ENCODE measurements at regions not wholly inside any gene's neighbourhood (a gene's known extent, or its start where the extent isn't known, plus 50 kb on each side); places are given as distances from the start of the nearest gene placed in this dataset.
"Not testable (repeated sequence)": the region's sequence is repeated elsewhere in the genome, so short reads cannot be mapped to it uniquely, and the experiment has no call there.

DNA sequence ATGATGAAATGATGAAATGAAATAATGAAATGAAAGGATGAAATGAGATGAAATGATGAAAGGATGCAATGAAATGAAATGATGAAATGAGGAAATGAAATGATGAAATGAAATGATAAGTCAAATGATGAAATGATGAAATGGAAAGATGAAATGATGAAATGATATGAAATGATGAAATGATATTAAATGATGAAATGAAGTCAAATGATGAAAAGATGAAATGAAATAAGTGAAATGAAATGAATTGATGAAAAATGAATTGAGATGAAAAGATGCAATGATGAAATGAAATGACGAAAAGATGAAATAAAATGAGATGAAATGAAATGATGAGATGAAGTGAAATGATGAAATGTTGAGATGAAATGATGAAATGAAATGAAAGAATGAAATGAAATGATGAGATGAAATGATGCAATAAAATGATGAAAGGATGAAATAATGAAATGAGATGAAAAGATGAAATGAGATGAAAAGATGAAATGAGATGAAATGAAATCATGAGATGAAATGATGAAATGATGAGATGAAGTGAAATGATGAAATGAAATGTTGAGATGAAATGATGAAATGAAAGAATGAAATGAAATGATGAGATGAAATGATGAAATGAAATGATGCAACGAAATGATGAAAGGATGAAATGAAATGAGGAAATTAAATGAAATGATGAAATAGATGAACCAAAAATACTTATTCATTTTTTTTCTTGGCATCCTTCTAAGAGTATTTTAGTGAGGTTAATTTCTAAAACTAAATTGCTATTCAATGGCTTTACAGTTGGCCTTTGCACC is 139.8 kb upstream of the ERV3-1 start:
- not testable (repeated sequence) for H3F3A ChIP-seq (ENCODE audit: low read depth); H3K36me3 ChIP-seq (ENCODE audit: insufficient read depth, low read length); H3K9me3 ChIP-seq (ENCODE audit: insufficient read depth, low read depth, low read length); H3K27me3 ChIP-seq (ENCODE audit: insufficient read depth, low read length, poor library complexity, severe bottlenecking); H3K9ac ChIP-seq (ENCODE audit: low read depth, low read length, poor library complexity, severe bottlenecking); H3K79me2 ChIP-seq (ENCODE audit: insufficient read depth, low read length); H4K20me1 ChIP-seq (ENCODE audit: insufficient read depth, low read length, poor library complexity, severe bottlenecking); H2AFZ ChIP-seq (ENCODE audit: low read length); H3K4me2 ChIP-seq (ENCODE audit: low read depth, low read length, poor library complexity, severe bottlenecking); H3K9me2 ChIP-seq (replicated peaks; ENCODE audit: low read depth, low read length); H3K4me1 ChIP-seq (ENCODE audit: insufficient read depth, low read length, poor library complexity, severe bottlenecking); H3K4me3 ChIP-seq (ENCODE audit: low read length, poor library complexity, severe bottlenecking)

DNA sequence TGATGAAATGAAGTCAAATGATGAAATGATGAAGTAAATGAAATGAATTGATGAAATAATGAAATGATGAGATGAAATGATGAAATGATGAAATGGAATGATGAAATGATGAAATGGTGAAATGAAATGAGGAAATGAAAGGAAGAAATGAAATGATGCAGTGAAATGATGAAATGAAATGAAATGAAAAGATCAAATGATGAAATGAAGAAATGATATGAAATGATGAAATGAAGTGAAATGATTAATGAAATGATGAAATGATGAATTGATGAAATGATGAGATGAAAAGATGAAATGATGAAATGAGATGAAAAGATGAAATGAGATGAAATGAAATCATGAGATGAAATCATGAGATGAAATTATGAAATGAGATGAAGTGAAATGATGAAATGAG is 139.2 kb upstream of the ERV3-1 start:
- not testable (repeated sequence) for H3K4me2 ChIP-seq (ENCODE audit: low read depth, low read length, poor library complexity, severe bottlenecking)

DNA sequence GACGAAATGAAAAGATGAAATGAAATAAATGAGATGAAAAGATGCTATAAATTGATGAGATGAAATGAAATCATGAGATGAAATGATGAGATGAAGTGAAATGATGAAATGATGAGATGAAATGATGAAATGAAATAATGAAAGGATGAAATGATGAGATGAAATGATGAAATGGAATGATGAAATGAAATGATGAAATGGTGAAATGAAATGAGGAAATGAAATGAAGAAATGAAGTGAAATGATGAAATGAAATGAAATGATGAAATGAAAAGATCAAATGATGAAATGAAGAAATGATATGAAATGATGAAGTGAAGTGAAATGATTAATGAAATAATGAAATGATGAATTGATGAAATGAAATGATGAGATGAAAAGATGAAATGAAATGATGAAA is 138.5 kb upstream of the ERV3-1 start:
- not testable (repeated sequence) for H4K20me1 ChIP-seq (ENCODE audit: insufficient read depth, low read length, poor library complexity, severe bottlenecking); H3K9ac ChIP-seq (ENCODE audit: low read depth, low read length, poor library complexity, severe bottlenecking); H3K4me1 ChIP-seq (ENCODE audit: insufficient read depth, low read length, poor library complexity, severe bottlenecking); H3F3A ChIP-seq (ENCODE audit: low read depth); H2AFZ ChIP-seq (ENCODE audit: low read length); H3K79me2 ChIP-seq (ENCODE audit: insufficient read depth, low read length); H3K36me3 ChIP-seq (ENCODE audit: insufficient read depth, low read length); H3K9me2 ChIP-seq (replicated peaks; ENCODE audit: low read depth, low read length); H3K4me2 ChIP-seq (ENCODE audit: low read depth, low read length, poor library complexity, severe bottlenecking); H3K9me3 ChIP-seq (ENCODE audit: insufficient read depth, low read depth, low read length); H3K27me3 ChIP-seq (ENCODE audit: insufficient read depth, low read length, poor library complexity, severe bottlenecking); H3K4me3 ChIP-seq (ENCODE audit: low read length, poor library complexity, severe bottlenecking)

More for the DNA sequence above, 139.2 kb upstream of the ERV3-1 start:
- not testable (repeated sequence) for H4K20me1 ChIP-seq (ENCODE audit: insufficient read depth, low read length, poor library complexity, severe bottlenecking); H2AFZ ChIP-seq (ENCODE audit: low read length); H3K79me2 ChIP-seq (ENCODE audit: insufficient read depth, low read length); H3K4me1 ChIP-seq (ENCODE audit: insufficient read depth, low read length, poor library complexity, severe bottlenecking); H3K9ac ChIP-seq (ENCODE audit: low read depth, low read length, poor library complexity, severe bottlenecking); H3F3A ChIP-seq (ENCODE audit: low read depth); H3K27me3 ChIP-seq (ENCODE audit: insufficient read depth, low read length, poor library complexity, severe bottlenecking); H3K4me3 ChIP-seq (ENCODE audit: low read length, poor library complexity, severe bottlenecking); H3K36me3 ChIP-seq (ENCODE audit: insufficient read depth, low read length); H3K9me2 ChIP-seq (replicated peaks; ENCODE audit: low read depth, low read length); H3K9me3 ChIP-seq (ENCODE audit: insufficient read depth, low read depth, low read length)

DNA sequence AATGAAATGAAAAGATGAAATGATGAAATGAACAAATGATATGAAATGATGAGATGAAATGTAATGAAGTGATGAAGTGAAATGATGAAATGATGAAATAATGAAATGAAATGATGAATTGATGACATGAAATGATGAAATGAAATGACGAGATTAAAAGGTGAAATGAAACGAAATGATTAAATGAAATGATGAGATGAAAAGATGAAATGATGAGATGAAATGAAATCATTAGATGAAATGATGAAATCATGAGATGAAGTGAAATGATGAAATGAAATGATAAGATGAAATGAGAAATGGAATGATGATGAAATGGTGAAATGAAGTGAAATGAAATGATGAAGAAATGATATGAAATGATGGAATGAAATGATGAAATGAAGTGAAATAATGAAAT is 138.1 kb upstream of the ERV3-1 start:
- not testable (repeated sequence) for H3K4me3 ChIP-seq (ENCODE audit: low read length, poor library complexity, severe bottlenecking); H4K20me1 ChIP-seq (ENCODE audit: insufficient read depth, low read length, poor library complexity, severe bottlenecking); H3F3A ChIP-seq (ENCODE audit: low read depth); H3K9me2 ChIP-seq (replicated peaks; ENCODE audit: low read depth, low read length); H3K36me3 ChIP-seq (ENCODE audit: insufficient read depth, low read length); H3K4me1 ChIP-seq (ENCODE audit: insufficient read depth, low read length, poor library complexity, severe bottlenecking); H3K27me3 ChIP-seq (ENCODE audit: insufficient read depth, low read length, poor library complexity, severe bottlenecking); H2AFZ ChIP-seq (ENCODE audit: low read length); H3K9ac ChIP-seq (ENCODE audit: low read depth, low read length, poor library complexity, severe bottlenecking); H3K9me3 ChIP-seq (ENCODE audit: insufficient read depth, low read depth, low read length); H3K4me2 ChIP-seq (ENCODE audit: low read depth, low read length, poor library complexity, severe bottlenecking); H3K79me2 ChIP-seq (ENCODE audit: insufficient read depth, low read length)

DNA sequence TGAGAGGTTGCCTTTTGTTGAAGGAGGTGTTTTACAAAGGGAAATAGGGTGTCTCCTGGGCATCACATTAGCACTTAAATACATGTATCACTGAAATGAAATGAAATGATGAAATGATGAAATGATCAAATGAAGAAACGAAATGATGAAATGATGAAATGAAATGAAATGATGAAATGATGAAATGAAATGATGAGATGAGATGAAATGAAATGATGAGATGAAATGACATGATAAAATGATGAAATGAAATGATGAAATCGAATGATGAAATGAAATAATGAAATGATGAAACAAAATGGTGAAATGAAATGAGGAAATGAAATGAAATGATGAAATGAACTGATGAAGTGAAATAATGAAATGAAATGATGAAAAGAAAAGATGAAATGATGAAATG is 137.6 kb upstream of the ERV3-1 start:
- not testable (repeated sequence) for H4K20me1 ChIP-seq (ENCODE audit: insufficient read depth, low read length, poor library complexity, severe bottlenecking); H3K4me2 ChIP-seq (ENCODE audit: low read depth, low read length, poor library complexity, severe bottlenecking); H3K4me3 ChIP-seq (ENCODE audit: low read length, poor library complexity, severe bottlenecking); H3K36me3 ChIP-seq (ENCODE audit: insufficient read depth, low read length); H3K9ac ChIP-seq (ENCODE audit: low read depth, low read length, poor library complexity, severe bottlenecking); H3K79me2 ChIP-seq (ENCODE audit: insufficient read depth, low read length); H2AFZ ChIP-seq (ENCODE audit: low read length); H3F3A ChIP-seq (ENCODE audit: low read depth); H3K27me3 ChIP-seq (ENCODE audit: insufficient read depth, low read length, poor library complexity, severe bottlenecking); H3K4me1 ChIP-seq (ENCODE audit: insufficient read depth, low read length, poor library complexity, severe bottlenecking); H3K9me2 ChIP-seq (replicated peaks; ENCODE audit: low read depth, low read length); H3K9me3 ChIP-seq (ENCODE audit: insufficient read depth, low read depth, low read length)

DNA sequence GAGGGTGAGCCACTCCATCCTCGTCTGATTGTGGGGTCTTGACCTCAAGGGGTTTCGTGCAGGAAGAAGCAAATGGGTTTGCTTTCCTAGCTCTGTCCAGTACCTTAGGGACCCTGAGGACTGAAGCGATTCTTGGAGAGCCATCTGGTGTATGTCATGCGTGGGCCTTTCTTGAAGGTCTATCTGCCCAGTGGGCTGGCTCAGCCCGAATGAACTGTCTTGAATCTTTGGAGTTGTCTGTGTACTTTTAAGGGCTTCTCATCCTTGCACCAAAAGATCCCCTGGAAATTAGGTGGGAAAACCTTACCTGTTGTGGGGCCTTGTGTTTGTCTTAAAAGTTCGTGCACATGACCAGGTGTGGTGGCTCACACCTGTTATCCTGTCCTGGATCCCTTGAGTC is 135.4 kb upstream of the ERV3-1 start:
- H4K20me1 ChIP-seq (ENCODE audit: insufficient read depth, low read length, poor library complexity, severe bottlenecking); H3F3A ChIP-seq (ENCODE audit: low read depth); H3K79me2 ChIP-seq (ENCODE audit: insufficient read depth, low read length); H2AFZ ChIP-seq (ENCODE audit: low read length); H3K9ac ChIP-seq (ENCODE audit: low read depth, low read length, poor library complexity, severe bottlenecking); H3K9me3 ChIP-seq (ENCODE audit: insufficient read depth, low read depth, low read length); H3K4me3 ChIP-seq (ENCODE audit: low read length, poor library complexity, severe bottlenecking); H3K4me1 ChIP-seq (ENCODE audit: insufficient read depth, low read length, poor library complexity, severe bottlenecking); H3K9me2 ChIP-seq (replicated peaks; ENCODE audit: low read depth, low read length); H3K36me3 ChIP-seq (ENCODE audit: insufficient read depth, low read length); H3K27me3 ChIP-seq (ENCODE audit: insufficient read depth, low read length, poor library complexity, severe bottlenecking); H3K4me2 ChIP-seq (ENCODE audit: low read depth, low read length, poor library complexity, severe bottlenecking): not testable (repeated sequence)

DNA sequence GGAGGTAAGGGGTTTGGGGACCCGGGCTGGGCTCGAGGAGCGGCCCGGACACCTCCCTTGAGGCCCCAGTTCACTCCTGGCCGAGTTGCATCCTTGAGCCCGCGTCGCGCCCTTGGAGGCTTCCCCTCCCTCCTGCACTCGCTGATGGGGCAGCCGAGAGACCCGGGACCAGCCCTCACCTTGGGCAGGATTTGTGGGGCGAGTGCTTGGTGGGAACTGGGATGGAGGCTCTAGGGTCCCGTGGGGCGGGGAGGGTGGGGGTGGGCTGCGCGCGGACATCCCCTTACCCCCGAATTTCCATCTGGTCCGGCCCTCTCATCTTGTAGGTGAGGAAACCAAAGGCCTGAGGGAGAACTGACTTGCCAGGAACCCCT is 134.9 kb upstream of the ERV3-1 start:
- not testable (repeated sequence) for H3K36me3 ChIP-seq (ENCODE audit: insufficient read depth, low read length); H3K9me2 ChIP-seq (replicated peaks; ENCODE audit: low read depth, low read length); H3K9me3 ChIP-seq (ENCODE audit: insufficient read depth, low read depth, low read length); H3K4me3 ChIP-seq (ENCODE audit: low read length, poor library complexity, severe bottlenecking); H3F3A ChIP-seq (ENCODE audit: low read depth); H3K79me2 ChIP-seq (ENCODE audit: insufficient read depth, low read length); H3K9ac ChIP-seq (ENCODE audit: low read depth, low read length, poor library complexity, severe bottlenecking); H2AFZ ChIP-seq (ENCODE audit: low read length); H3K27me3 ChIP-seq (ENCODE audit: insufficient read depth, low read length, poor library complexity, severe bottlenecking); H4K20me1 ChIP-seq (ENCODE audit: insufficient read depth, low read length, poor library complexity, severe bottlenecking); H3K4me1 ChIP-seq (ENCODE audit: insufficient read depth, low read length, poor library complexity, severe bottlenecking); H3K4me2 ChIP-seq (ENCODE audit: low read depth, low read length, poor library complexity, severe bottlenecking)
